ENCODE measurements at regions not wholly inside any gene's neighbourhood (a gene's known extent, or its start where the extent isn't known, plus 50 kb on each side); places are given as distances from the start of the nearest gene placed in this dataset.

DNA sequence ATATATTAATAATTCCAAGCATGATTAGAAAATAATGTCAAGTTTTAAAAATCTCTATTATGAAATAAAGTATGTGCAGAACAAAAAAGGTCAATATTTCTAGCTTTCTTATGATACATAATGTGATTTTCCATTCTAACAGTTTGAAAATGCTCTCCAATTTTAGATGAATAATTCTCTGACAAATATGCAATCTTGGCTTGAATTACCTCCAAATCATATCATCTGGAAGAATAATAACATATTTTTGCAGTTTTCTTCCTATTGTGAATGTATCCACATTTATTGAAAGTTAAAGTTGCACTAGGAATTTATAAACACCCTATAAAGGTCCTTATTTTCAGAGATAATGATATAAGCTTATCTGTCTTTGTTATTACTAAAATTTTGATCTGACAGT is 548.5 kb upstream of the SLC10A2 start:
- TF ChIP-seq, protein P1, sequence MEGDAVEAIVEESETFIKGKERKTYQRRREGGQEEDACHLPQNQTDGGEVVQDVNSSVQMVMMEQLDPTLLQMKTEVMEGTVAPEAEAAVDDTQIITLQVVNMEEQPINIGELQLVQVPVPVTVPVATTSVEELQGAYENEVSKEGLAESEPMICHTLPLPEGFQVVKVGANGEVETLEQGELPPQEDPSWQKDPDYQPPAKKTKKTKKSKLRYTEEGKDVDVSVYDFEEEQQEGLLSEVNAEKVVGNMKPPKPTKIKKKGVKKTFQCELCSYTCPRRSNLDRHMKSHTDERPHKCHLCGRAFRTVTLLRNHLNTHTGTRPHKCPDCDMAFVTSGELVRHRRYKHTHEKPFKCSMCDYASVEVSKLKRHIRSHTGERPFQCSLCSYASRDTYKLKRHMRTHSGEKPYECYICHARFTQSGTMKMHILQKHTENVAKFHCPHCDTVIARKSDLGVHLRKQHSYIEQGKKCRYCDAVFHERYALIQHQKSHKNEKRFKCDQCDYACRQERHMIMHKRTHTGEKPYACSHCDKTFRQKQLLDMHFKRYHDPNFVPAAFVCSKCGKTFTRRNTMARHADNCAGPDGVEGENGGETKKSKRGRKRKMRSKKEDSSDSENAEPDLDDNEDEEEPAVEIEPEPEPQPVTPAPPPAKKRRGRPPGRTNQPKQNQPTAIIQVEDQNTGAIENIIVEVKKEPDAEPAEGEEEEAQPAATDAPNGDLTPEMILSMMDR (IDR thresholded peaks at IDR 0.05; ENCODE audit: low read depth, low read length): no peak
- TF ChIP-seq EZH2phosphoT487 (IDR thresholded peaks at IDR 0.05; ENCODE audit: low read depth): no peak

All from OCI-LY3 (cell line).